AG08395 (cell line): ENCODE measurements at regions not wholly inside any gene's neighbourhood (a gene's known extent, or its start where the extent isn't known, plus 50 kb on each side); places are given as distances from the start of the nearest gene placed in this dataset.

Experiments
- DNase-seq: peaks from one replicate; pipeline ENCODE4 v3.0.0; 2012; ENCODE audit warnings: mixed read lengths, low spot score

DNA sequence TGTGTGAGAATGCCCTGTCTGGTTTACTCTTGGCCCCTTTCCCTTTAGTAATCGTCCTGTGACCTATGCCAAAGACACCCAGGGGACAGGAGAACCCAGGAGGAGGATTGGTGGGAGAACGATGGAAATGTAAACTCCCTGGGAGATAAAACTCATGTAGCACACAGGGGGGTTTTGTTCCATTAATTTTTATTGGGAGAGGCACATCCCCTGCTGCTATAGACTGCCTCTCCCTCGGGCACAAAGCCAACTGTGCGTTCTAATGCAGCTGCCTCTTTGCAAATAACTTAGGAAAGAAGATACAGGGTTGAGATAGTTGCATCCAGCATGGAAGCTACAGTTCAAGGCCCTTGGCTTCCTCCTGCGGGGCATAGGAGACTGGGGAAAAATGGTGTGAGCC, 489.6 kb downstream of the SLC4A3 start:
- no peak for DNase-seq

DNA sequence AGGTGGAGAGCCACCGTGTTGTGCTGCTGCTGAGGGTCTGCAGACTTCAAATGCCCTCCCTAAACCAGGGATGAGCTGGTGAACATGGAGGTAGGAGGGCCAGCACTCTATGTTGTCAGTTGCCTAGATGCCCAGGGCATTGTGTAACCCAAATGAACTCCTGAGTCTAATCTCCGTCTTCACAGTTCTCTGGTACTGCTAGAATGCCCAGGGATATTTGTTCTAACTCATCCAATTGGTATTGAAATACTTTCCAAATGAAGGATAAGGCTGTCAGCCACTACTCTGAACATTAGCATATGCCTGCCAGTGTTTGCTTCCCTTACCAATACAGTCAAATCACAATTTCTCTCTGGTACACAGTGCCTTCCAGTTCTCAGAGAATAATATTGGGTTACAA, 492.6 kb downstream of the SLC4A3 start:
- DNase-seq, result no peak

DNA sequence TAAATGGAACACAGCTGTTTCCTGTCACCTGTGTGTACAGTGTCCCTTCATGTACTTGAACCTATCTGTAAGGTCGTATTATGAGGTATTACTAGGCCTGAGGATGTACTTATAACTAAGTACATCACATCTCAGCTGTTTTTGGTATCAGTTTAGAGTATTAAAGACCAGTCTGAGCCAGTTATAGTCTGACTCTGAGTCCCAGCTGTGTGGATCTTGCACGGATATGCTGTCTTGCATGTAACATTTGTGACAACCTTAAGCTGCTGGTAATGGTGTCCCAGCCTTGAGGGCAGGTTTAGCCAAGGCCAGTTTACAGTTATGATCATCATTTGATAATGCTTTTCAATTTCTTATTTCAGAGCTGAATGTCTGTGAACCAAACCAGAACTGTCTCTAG, 496.3 kb downstream of the SLC4A3 start:
- no peak for DNase-seq

DNA sequence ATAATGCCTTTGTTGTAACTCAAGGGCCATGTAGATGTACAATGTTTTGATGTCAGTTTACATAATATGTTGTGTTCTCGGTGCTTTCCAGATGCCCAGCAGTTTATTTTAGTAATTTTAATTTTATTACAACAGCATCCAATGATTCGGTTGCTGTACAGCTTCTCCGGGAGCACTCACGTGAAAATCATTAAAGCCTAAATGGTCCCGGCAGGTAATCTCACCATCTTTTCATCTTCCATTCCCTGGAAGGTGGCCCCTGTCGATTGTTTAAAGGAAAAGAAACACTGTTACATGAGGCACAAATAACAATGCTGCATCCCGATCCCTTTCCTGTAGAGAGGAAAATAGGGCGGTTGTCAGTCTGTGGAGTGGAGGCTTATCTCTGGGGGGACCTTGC, 498.1 kb downstream of the SLC4A3 start:
- DNase-seq, result no peak

DNA sequence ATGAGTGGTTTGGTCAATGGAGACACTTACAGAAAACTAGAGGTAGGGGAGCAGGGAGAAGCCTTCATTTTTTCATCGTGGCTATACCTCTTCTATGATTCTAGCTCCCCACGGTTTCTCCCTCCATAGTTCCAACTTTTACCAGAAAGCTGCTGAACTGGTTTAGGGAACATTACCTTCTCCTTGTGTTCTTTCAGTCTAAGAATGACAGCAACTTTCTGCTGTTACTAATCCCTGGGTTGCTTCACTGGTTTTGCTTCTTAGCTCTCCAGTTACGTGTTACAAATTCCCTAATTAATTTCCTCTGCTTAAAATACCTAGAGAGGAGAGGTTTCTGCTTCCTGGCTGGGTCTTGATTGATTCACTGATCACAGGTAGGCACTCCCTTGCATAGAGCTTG, 499.9 kb downstream of the SLC4A3 start:
- DNase-seq, result no peak

DNA sequence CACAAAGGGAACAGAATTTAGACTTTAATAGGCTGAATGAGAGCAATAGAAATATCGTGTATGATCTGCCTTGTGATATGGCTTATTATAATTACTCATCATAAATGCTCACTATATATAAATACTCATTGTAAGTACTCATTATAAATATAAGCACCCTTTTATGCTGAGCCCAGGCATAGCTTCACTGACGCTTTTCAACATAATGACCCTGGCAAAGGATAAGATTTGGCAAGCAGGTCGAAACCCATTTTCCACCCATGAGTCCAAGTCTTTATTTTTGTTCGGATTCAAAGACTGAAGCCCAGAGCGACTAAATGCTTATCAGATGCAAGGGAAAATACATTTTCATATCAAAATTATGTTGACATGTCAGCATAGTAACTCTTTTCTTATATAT, 500.4 kb downstream of the SLC4A3 start:
- DNase-seq, result no peak

DNA sequence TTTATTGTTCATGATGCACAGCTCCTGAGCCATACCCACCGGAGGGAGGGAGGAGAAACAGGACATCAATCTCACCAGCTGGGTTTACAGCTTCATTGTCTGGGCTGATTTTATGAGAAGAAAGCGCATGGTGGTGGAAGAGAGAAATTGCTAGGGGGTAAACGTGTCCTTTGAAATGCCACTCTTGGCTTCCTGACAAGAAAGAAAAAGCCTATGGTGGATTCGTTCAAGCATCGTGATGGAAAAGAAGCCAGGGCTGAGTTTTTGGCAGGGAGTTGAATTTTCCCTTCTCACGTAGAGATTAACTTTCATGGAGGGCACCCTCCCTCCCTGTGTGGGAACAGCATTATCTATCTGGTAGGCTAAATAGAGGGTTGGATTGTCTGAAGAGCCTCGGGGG, 502.0 kb downstream of the SLC4A3 start:
- no peak for DNase-seq

DNA sequence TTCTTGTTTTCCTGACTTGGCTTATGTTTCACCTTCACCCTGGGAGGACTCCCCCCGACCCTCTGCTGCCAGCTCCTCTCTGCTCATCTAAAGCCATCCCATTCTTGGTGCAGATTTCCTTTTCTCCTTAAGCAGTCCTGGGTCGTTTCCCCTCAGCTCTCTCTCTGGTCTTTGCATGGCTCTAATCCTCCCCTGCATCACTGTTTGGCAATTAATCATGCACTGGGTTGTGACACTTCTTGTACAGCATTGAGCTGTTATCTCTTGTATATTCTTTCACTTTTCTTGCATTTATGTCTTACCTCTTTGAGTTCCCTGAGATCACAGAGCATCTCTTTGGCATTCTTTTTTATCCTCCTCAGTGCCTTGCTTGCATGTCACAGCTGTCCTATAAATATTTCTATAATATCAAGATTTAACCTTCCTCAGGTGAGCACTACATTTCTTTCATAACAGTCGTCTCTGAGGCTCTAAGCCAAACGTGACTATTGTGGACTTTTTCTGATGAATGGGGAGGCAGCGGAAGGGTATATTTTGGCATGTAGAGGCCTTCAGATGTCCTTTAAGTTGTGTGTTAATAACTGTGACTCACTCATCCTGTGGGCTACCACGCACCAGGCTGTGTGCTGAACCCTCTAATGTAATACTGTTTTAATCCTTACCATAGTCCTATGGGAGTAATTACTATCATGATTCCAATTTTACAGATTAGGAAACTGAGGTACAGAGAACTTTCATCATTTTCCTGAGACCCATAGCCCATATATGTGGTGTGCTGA, 507.5 kb downstream of the SLC4A3 start:
- DNase-seq, result no peak

DNA sequence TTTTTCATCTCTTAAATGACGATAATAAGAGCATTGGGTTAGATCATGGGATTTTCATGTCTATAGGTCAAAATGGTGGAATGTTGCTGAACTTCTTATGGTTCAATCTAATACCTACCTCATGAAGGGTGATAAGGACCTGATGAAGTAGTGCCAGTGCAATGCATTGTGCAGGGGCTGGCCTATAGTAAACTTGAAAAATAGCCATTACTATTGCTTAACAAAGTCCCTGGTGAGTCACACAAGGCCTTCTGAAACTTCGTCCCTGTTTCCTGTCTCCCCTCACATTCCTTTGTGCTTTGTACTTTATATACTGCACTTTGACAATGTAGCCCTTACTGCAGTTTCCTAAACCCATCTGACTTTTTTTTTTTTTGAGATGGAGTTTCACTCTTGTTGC, 515.9 kb downstream of the SLC4A3 start:
- peak; percentile 74 for DNase-seq

DNA sequence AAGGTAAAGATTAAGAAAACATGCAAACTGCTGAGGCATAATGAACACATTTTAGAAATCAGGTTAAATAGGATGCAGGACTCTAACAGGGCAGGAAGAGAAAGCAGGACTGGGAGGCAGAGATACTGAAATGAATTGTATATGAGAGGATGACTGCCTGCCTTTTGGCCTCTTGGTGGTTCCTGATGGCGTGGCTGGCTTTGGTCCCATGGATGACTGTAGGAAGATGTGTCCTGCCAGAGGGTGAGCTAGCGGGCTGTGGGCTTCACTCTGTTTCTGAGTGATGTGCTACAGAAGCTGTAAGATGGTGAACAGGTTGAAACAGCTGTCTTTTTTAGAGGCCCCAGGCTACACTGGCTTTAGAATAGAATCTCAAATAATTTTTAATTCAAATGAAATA, 517.0 kb downstream of the SLC4A3 start:
- peak; percentile 38 for DNase-seq

DNA sequence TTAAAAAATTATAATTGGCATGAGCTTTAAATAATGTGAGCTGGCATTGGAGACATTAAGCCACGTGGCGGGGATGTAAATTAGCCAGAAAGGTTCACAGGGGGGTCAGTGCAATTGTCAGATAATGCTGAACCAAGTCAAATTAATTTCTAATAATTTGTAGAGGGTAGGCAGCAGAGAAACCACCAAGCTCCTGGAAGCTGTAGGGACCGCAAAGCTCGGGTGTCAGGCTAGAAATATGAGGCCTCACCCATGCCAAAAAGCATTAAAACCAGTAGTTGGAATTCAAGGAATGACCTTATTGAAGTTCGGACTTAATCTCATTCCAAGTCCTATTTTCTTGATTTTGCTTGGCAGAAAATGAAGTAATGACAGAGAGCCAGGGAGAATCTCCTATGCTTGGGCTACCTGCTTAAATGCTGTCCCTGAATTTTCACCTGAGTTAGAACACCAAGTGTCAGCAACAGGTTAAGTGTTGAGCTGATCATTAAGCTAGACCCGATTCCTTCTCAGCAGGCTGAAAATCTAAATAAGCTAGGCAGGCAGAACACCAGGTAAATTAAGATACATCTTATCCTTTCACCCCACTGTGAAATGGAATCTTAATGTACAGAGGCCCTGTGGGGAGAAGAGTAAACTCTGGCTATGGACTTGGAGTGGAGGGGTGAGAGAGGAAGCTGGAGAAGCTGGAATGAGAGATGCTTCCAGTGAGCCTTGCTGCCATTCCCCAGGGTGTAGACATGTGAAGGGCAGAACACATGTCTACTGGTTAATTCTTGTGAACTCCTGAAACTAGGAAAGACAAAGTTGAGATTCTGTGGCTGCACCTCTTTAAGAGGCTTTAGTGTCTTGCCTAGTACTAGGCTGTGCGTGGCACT, 520.0 kb downstream of the SLC4A3 start:
- peak; percentile 39 for DNase-seq

DNA sequence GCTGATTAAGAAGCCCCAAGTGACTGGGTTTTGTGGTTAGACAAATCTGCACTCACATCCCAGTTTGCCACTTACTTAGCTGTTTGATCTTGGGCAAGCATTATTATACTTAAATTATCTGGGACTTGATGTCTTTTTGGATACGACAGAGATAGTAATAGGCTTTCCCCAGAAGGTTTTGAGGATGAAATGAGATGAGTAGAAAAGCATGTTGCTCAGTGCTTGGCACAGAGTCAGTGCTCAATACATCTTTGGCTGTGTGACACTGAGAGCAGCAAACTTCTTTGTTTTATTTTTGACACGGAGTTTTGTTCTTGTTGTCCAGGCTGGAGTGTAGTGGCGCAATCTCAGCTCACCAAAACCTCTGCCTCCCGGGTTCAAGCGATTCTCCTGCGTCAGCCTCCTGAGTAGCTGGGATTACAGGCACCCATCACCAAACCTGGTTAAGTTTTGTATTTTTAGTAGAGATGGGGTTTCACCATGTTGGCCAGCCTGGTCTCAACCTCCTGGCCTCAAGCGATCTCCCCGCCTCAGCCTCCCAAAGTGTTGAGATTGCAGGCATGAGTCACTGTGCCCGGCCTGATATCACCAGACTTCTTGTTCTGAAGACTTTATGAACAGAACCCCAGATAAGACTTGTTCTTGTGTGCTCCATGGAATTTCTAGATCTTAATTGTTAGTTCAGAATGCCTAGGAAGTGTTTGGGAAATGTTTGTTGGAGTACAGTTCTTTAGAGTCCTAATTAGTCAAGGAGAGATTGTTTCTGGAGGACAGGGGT, 521.2 kb downstream of the SLC4A3 start:
- DNase-seq, result no peak

DNA sequence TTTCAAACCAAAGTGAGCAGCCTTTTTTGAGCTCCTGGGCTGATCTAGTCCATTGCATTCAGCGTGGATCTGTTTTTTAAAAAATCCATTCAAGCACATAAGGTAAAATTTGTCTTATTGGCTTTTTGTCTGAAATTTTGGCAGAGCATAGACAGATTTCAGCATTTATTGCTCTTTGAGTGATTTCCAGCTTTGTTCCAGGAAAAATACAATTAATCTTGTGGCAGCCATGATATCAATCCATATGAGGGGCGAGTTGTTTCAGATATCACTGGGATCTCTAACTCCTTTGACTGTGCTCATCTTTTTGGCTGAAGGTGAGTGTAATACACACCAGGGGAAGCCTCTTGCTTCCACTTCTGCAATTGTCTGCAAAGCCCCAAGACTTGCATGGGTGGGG, 523.9 kb downstream of the SLC4A3 start:
- no peak for DNase-seq

DNA sequence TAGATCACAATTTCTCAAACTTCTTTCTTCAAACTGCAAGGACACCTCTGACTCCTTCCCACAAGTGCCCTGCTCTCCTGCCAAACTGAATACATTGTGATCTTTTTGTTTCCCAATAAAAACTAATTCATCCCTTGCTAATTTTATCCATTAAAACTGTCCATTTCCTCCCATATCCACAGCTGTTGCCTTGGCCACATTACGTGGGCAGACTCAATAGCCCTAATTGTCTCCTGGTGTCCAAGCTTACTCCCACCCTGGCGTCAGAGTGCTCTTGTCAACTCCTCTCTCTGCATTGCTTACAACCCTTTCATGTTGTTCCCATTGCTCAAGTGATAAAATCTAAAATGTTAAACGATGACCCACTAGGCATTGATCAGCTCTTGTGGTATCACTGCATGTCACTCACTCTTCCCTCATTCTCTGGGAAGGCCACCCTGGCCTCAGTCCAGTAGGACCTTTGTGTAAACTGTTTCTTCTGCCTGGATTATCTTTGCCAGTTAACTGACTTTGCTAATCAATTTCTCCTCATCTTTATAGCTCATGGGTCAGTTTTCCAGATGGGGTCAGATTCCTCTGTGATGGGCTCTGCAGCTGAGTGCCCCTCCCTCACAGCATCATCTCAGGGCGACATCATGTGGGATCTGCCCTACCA, 525.0 kb downstream of the SLC4A3 start:
- DNase-seq, result no peak

DNA sequence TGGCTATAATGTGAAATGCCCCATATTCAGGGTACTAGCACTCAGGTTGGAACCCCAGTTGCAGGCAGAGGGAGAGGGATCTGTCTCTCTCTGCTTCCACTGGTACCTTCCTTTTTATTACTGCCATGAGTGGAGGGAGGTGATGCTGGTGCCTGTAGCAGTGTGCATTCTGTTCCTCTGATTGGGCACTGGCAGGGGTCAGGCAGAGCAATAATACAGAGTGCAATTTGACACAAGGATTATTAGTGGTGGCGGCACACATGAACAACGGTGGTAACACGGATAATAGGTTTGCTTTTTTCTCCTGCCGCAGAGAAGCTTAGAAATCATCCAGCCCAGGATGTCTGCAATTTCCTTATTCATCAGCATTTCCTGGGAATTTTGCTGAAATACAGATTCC, 525.7 kb downstream of the SLC4A3 start:
- no peak for DNase-seq

DNA sequence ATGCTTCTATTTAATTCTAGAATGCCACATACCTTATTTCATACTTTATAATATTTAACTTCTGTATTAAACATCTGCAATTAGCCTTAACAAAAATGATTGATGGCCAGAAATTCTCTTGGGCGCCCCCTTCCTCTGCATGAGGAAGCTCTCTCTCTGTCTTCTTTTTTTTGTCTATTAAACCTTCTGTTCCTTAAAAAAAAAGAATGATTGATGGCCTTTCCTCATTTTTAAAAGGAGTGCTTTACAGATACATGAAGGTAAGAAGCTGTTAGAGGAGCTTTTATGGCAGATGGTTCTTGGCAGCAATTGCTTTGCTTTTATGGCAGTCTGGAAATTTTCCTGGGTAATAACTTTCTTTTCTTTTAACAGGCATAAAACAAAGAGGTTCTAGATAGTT, 526.9 kb downstream of the SLC4A3 start:
- no peak for DNase-seq

DNA sequence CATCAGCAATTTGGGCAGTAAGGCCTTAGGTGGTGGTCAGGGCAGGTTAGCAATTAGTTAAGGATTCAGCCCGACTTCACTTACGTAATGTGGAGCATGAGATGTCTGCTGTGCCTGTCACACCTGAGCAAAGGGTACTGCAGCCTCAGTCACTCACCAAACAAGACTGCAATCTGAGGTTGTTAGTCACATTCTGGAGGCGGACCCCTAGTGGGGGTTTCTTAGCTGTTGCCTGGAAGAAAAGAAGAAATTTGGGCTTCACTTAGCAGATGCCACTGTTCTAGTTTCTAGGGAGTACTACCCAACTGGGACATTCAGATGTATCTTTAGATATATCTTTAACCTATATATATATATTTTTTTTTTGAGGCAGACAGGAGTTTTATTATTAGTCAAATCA, 529.9 kb downstream of the SLC4A3 start:
- no peak for DNase-seq

DNA sequence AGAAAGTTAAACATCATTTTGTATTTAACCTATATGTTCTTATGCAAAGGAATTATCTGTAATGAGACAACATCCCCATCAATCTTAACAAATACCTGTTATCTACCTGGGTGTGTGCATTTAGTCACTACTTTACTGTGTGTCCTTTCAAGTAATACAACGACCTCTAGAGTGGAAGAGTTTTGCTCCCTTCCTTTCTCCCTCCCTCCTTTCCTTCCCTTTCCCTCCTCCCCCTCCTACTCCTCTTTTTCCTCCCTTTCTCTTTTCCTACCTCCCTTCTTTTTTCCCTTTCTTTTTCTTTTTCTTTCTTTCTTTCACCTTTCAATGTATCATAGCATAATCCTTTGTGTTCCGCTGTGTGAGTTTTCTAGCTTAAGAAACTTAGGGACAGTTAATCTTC, 532.3 kb downstream of the SLC4A3 start:
- DNase-seq, result no peak

DNA sequence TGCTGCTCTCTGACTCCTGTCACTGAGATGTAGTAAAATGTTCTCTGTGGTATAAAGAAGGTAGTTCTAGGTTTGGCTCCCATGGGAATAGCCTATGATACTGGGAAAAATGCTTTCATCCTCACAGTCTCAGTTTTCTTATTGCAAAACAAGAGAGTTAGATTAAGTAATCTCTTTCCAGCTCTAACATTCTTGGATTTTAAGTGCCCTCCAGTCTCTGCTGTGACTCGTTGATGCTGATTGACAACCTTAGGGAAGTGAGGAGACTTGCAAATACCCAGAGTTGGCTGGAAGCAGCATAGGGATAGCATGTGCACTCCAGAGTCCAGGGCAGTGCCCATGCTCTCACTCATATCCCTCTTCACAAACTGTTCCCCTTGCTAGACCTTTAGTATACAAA, 534.9 kb downstream of the SLC4A3 start:
- DNase-seq, result no peak

DNA sequence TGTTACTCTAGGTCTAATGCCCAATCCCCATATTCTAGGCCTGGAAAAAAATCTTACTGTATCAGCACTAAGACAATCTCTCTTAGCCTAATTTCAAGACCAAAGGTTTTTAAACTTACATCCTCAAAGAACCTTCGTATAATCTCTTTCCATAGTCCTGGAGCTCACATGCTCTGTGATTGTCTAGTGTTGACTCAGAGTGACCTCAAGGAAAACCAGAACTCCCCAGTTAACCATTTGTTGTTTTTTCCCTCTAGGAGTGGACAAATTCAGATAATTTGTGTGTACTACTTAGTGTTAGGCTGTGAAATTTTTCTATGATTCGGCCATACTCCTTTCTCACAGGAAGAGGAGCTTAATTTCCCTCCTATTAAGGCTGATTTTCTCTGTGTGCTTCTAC, 536.1 kb downstream of the SLC4A3 start:
- DNase-seq, result no peak

DNA sequence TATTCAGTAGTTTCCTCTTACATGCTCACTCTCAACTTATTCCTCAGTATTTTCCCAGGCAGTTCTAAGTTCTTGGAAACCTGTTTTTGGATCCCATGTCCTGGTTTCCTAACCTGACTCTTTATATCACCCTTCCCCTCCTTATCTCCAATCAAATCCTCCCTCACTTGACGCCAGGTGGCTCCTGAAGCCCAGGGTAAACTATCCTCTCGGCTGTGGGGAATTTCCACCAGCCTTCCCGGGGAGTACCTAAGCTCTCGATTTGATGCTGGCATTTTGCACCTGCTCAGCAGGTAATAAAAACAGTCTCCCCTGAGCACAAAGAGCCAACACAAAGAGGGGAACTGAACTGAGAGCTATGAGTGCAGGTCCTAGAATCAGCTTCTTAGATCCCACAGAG, 538.0 kb downstream of the SLC4A3 start:
- DNase-seq, result no peak

DNA sequence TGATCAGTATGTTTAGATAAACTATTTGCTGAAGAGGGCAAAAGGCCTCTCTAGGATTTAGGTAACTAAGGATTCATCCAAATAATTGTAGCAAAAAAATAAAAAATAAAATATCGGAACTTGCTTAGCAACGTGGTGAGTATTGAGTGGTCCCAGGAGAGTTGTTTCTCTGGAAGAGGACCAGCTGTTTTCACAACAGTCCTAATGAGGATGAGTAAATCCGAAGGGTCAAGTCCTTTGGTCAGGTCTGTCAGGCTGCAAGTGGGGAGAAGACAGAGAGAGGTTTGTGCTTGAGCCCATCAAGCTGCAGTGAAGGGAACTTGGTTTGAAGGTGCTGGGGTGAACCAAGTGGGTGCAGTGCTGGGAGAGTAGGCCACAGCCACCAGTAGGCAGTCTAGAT, 539.2 kb downstream of the SLC4A3 start:
- DNase-seq, result no peak
